GM19240 (cell line): ENCODE measurements at regions not wholly inside any gene's neighbourhood (a gene's known extent, or its start where the extent isn't known, plus 50 kb on each side); places are given as distances from the start of the nearest gene placed in this dataset.
"Not testable (repeated sequence)": the region's sequence is repeated elsewhere in the genome, so short reads cannot be mapped to it uniquely, and the experiment has no call there.

Source experiments
- DNase-seq: peaks from one replicate; pipeline ENCODE4 v3.0.0; 2011; ENCODE audit warnings: low spot score; ENCODE audit not compliant: insufficient read length

- no peak for DNase-seq
Measured at GRCh38 chr6:27156874-27157458, 90.5 kb upstream of the PRSS16 start.

GRCh38 chr6:27157459-27158315 is 89.8 kb upstream of the PRSS16 start:
- no peak for DNase-seq

GRCh38 chr6:27158316-27158643 is 89.2 kb upstream of the PRSS16 start:
- no peak for DNase-seq

- no peak for DNase-seq
Measured at GRCh38 chr6:27159725-27160124, 87.8 kb upstream of the PRSS16 start.

- no peak for DNase-seq
Measured at GRCh38 chr6:27161115-27161514, 86.4 kb upstream of the PRSS16 start.

GRCh38 chr6:27161603-27161945 is 85.9 kb upstream of the PRSS16 start:
- no peak for DNase-seq

GRCh38 chr6:27161946-27162603 is 85.4 kb upstream of the PRSS16 start:
- DNase-seq = no peak

GRCh38 chr6:27163834-27164233 is 83.7 kb upstream of the PRSS16 start:
- no peak for DNase-seq

- no peak for DNase-seq
Measured at GRCh38 chr6:27168108-27168507, 79.4 kb upstream of the PRSS16 start.

GRCh38 chr6:27168586-27169443 is 78.7 kb upstream of the PRSS16 start:
- DNase-seq = no peak

- not testable (repeated sequence) for DNase-seq
Measured at GRCh38 chr6:27172524-27173231, 74.8 kb upstream of the PRSS16 start.

- DNase-seq = not testable (repeated sequence)
Measured at GRCh38 chr6:27173232-27173601, 74.3 kb upstream of the PRSS16 start.

- DNase-seq = no peak
Measured at GRCh38 chr6:27174958-27175357, 72.5 kb upstream of the PRSS16 start.

- DNase-seq = no peak
Measured at GRCh38 chr6:27176096-27176495, 71.4 kb upstream of the PRSS16 start.

GRCh38 chr6:27176523-27177484 is 70.7 kb upstream of the PRSS16 start:
- DNase-seq = no peak

- peak; percentile 48 for DNase-seq
Measured at GRCh38 chr6:27177485-27178406, 69.8 kb upstream of the PRSS16 start.

GRCh38 chr6:27178407-27178730 is 69.1 kb upstream of the PRSS16 start:
- DNase-seq = no peak

GRCh38 chr6:27178860-27179259 is 68.6 kb upstream of the PRSS16 start:
- no peak for DNase-seq
